OCI-LY7 (cell line): ENCODE measurements at regions not wholly inside any gene's neighbourhood (a gene's known extent, or its start where the extent isn't known, plus 50 kb on each side); places are given as distances from the start of the nearest gene placed in this dataset.

Experiments used
- BruUV-seq: library from RNA; stranded (reverse); fragments of 400-500 nt; replicated peaks from 2 replicates; lab custom pipeline; 2021; lab: Mats Ljungman, UMichigan
- CTCF ChIA-PET: fragments of 300-600 bp; sonication (Branson Sonifier 250); formaldehyde crosslinking; loops from one replicate; lab custom pipeline; 2022; ENCODE audit warnings: antibody characterized with exemption; ENCODE audit not compliant: unreplicated experiment; lab: Charles Lee
- POLR2A ChIA-PET: fragments of 300-600 bp; sonication (Branson Sonifier 250); formaldehyde crosslinking; loops from one replicate; lab custom pipeline; 2022; ENCODE audit warnings: antibody characterized with exemption; lab: Charles Lee
- DNase-seq: peaks from one replicate; pipeline ENCODE4 v3.0.0-alpha.2; 2015; ENCODE audit warnings: low spot score
- H2AFZ ChIP-seq: fragments of 200-600 bp; sonication (generic), shearing (Covaris generic); 2 replicates; pipeline ENCODE4 v1.6.1; 2014; ENCODE audit warnings: mild to moderate bottlenecking, antibody characterized with exemption, low read length, moderate library complexity
- H3K27ac ChIP-seq: fragments of 200-600 bp; sonication (generic); 2 replicates; pipeline ENCODE4 v1.5.1; 2014; ENCODE audit warnings: mixed run types, low read depth, mild to moderate bottlenecking, moderate library complexity, low read length, inconsistent platforms; ENCODE audit not compliant: poor library complexity, severe bottlenecking
- H3K36me3 ChIP-seq: fragments of 200-600 bp; sonication (generic); 2 replicates; pipeline ENCODE4 v1.6.1; 2014; ENCODE audit warnings: mild to moderate bottlenecking, antibody characterized with exemption, low read length, moderate library complexity, mixed read lengths; ENCODE audit not compliant: insufficient read depth
- H3K4me1 ChIP-seq: fragments of 200-600 bp; sonication (generic); 2 replicates; pipeline ENCODE4 v1.5.1; 2014; ENCODE audit warnings: mild to moderate bottlenecking, low read length; ENCODE audit not compliant: insufficient read depth, poor library complexity, severe bottlenecking
- H3K4me2 ChIP-seq: fragments of 200-600 bp; sonication (generic); 2 replicates; pipeline ENCODE4 v1.6.1; 2014; ENCODE audit warnings: mild to moderate bottlenecking, low read length
- H3K4me3 ChIP-seq: fragments of 200-600 bp; sonication (generic); 2 replicates; pipeline ENCODE4 v1.5.1; 2014; ENCODE audit warnings: mild to moderate bottlenecking, low read depth, low read length; ENCODE audit not compliant: poor library complexity, severe bottlenecking
- H3K79me2 ChIP-seq: fragments of 200-600 bp; sonication (generic); 2 replicates; pipeline ENCODE4 v1.6.1; 2016; ENCODE audit warnings: low read depth, mild to moderate bottlenecking, low read length, moderate library complexity, mixed read lengths; ENCODE audit not compliant: insufficient read depth
- H3K9me2 ChIP-seq: fragments of 200-600 bp; sonication (generic); 2 replicates; pipeline ENCODE4 v1.6.1; 2016; ENCODE audit warnings: mild to moderate bottlenecking, low read length, mixed read lengths; ENCODE audit not compliant: insufficient read depth
- H3K9me3 ChIP-seq: fragments of 200-600 bp; sonication (generic); 2 replicates; pipeline ENCODE4 v1.6.1; 2014; ENCODE audit warnings: mild to moderate bottlenecking, mixed run types, low read length, mixed read lengths
- H4K20me1 ChIP-seq: fragments of 200-600 bp; sonication (generic); 2 replicates; pipeline ENCODE4 v1.6.1; 2014; ENCODE audit warnings: mild to moderate bottlenecking, antibody characterized with exemption, low read length, moderate library complexity, mixed read lengths; ENCODE audit not compliant: insufficient read depth
- EZH2phosphoT487 ChIP-seq: fragments of 200-600 bp; sonication (generic); IDR thresholded peaks from 2 replicates; pipeline ENCODE4 v1.6.1; 2018; ENCODE audit warnings: low read depth, borderline replicate concordance, mild to moderate bottlenecking, mixed run types, antibody characterized with exemption, low read length, moderate library complexity, mixed read lengths
- intact Hi-C: fragments of 100-400 bp; cut with micrococcal nuclease; formaldehyde crosslinking; loops from one replicate; pipeline ENCODE4 v1.10.0; 2022; ENCODE audit not compliant: unreplicated experiment
- TF ChIP-seq, protein P1 (sequence below): fragments of 200-600 bp; sonication (generic); conservative IDR thresholded peaks from 2 replicates; pipeline ENCODE4 v1.5.1; 2014; ENCODE audit warnings: mild to moderate bottlenecking, antibody characterized with exemption, low read length, moderate library complexity, mixed read lengths

- Histone ChIP-seq H3K4me3 (no peak overlapping the region), H3K36me3 (no peaks in the 10 kb centered on the region), H3K4me2 (no peak overlapping the region), H4K20me1 (no peaks in the 10 kb centered on the region), H3K79me2 (no peaks in the 10 kb centered on the region), H3K9me2 (no peaks in the 10 kb centered on the region), H2AFZ (no peak overlapping the region), H3K27ac (no peak overlapping the region), H3K9me3 (no peaks in the 10 kb centered on the region), H3K4me1 (no peaks in the 10 kb centered on the region)
- CTCF ChIA-PET, result no interaction called here
- no TSS peak for BruUV-seq
- intact Hi-C loops, result no loop called here
- TF ChIP-seq EZH2phosphoT487, result no peak
- TF ChIP-seq, protein P1, sequence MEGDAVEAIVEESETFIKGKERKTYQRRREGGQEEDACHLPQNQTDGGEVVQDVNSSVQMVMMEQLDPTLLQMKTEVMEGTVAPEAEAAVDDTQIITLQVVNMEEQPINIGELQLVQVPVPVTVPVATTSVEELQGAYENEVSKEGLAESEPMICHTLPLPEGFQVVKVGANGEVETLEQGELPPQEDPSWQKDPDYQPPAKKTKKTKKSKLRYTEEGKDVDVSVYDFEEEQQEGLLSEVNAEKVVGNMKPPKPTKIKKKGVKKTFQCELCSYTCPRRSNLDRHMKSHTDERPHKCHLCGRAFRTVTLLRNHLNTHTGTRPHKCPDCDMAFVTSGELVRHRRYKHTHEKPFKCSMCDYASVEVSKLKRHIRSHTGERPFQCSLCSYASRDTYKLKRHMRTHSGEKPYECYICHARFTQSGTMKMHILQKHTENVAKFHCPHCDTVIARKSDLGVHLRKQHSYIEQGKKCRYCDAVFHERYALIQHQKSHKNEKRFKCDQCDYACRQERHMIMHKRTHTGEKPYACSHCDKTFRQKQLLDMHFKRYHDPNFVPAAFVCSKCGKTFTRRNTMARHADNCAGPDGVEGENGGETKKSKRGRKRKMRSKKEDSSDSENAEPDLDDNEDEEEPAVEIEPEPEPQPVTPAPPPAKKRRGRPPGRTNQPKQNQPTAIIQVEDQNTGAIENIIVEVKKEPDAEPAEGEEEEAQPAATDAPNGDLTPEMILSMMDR, result no peak
- POLR2A ChIA-PET, result interaction anchor here (0.6 kb wide), 2 partner anchors 270 to 1705 kb away, joined by 3 to 5 read pairs; no protein-coding TSS in a partner anchor
- no peak for DNase-seq
Observed at GRCh38 chr2:9113916-9114315, 92.7 kb upstream of the ASAP2 start.

GRCh38 chr2:9113262-9113661 lies 93.3 kb upstream of the ASAP2 start:
- H3K4me2 ChIP-seq, result no peak overlapping the region
- no peak overlapping the region for H3K4me3 ChIP-seq
- ChIA-PET CTCF (no interaction called here), POLR2A (no interaction called here)
- DNase-seq, result no peak
- H3K27ac ChIP-seq, result no peak overlapping the region
- H3K9me3 ChIP-seq, result no peaks in the 10 kb centered on the region
- no peaks in the 10 kb centered on the region for H3K79me2 ChIP-seq
- H3K36me3 ChIP-seq, result no peaks in the 10 kb centered on the region
- intact Hi-C loops, result no loop called here
- no peak for TF ChIP-seq EZH2phosphoT487
- TF ChIP-seq, protein P1, result no peak
- H3K4me1 ChIP-seq, result no peaks in the 10 kb centered on the region
- no peak overlapping the region for H2AFZ ChIP-seq
- H4K20me1 ChIP-seq, result no peaks in the 10 kb centered on the region
- no peaks in the 10 kb centered on the region for H3K9me2 ChIP-seq
- no TSS peak for BruUV-seq

DNA sequence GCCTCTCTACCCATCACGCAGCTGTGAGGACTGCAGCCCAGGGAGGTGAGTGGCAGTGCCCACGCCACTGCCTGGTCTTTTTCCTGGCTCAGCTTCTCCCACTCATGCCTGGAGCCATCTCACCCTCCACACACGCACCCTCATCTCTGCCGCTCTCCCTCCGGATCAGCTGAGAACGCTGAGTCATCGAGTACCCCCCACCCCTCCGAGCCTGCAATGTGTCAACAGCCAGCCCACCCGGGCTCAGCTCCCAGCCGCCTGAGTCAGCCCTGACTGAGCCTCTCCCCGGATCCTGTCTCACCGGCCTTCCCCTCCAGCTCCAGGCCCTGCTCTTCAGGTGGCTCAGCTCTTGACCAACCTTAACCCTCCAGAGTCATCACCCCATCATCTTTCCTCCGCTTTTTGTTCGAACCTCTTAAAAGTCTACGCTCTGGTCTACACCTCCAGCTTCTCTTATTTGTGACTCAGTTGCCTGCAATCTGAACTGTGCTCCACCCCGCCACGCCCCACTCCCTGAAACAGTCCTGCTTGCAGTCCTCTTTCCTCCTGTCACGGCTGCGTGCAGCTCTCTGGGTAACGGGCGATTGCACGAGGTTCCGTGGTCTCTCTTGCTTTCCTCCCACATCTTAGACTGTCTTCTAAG lies 94.4 kb upstream of the ASAP2 start:
- no peak overlapping the region for H2AFZ ChIP-seq

More for the DNA sequence above, 94.4 kb upstream of the ASAP2 start:
- Histone ChIP-seq H3K4me3 (no peak overlapping the region), H3K4me1 (no peaks in the 10 kb centered on the region), H4K20me1 (no peaks in the 10 kb centered on the region), H3K9me3 (no peaks in the 10 kb centered on the region), H3K27ac (no peak overlapping the region), H3K4me2 (no peak overlapping the region), H3K9me2 (no peaks in the 10 kb centered on the region), H3K79me2 (no peaks in the 10 kb centered on the region), H3K36me3 (no peaks in the 10 kb centered on the region)
- intact Hi-C loops, result no loop called here
- CTCF ChIA-PET, result interaction anchor here (0.6 kb wide), 1 partner anchor 86 kb away, joined by 3 read pairs; no protein-coding TSS in a partner anchor
- BruUV-seq, result no TSS peak
- DNase-seq, result no peak
- POLR2A ChIA-PET, result no interaction called here
- no peak for TF ChIP-seq EZH2phosphoT487
- TF ChIP-seq, protein P1, result no peak
